ENCODE measurements at regions not wholly inside any gene's neighbourhood (a gene's known extent, or its start where the extent isn't known, plus 50 kb on each side); places are given as distances from the start of the nearest gene placed in this dataset.

DNA sequence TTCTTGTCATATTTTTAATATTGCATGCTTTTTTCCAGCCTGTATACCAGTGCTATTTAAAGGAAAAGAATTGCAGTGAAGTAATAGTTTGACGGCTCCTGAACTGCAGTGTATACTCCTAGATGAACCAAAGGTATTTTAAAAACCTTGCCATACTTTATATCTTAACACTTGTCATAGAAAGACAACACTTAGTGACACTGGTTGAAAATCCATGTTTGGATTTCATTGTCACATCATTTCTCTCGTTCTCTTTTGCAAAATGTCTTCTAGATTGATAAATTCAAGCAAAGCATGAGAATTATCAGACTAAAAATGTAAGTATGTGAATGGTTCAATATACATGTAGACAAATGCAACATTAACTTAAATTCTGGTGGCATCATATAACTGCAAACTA is 1293.9 kb downstream of the PCDH9 start:
- Histone ChIP-seq H3K27me3 (ENCODE audit: insufficient read depth, low read length) (no peaks in the 10 kb centered on the region), H2BK5ac (ENCODE audit: insufficient read length, low read length) (no peak overlapping the region)
- no CpG with 5 or more reads among the region's 2 CpGs for WGBS (ENCODE audit: extremely low coverage, insufficient read length, low lambda C conversion rate)

More for the DNA sequence above, 1293.9 kb downstream of the PCDH9 start:
- no peaks in the 10 kb centered on the region for H3K27me3 Mint-ChIP-seq (ENCODE audit: low read depth)
- no peak overlapping the region for H3K27ac ChIP-seq (ENCODE audit: insufficient read length, low read depth, low read length)
- H3K56ac ChIP-seq (ENCODE audit: insufficient read length, low read depth, low read length): no peak overlapping the region
- no peaks in the 10 kb centered on the region for H3K4me1 Mint-ChIP-seq
- no peaks in the 10 kb centered on the region for H3K23me2 ChIP-seq (ENCODE audit: insufficient read length, low read depth, low read length, poor library complexity, severe bottlenecking)
- H3K9ac ChIP-seq (ENCODE audit: extremely low read depth, insufficient read length, low read length): no peak overlapping the region
- no peaks in the 10 kb centered on the region; the same call in 1 of the 2 replicates for H3K4me1 ChIP-seq (ENCODE audit: insufficient read depth, low read length)
- H4K91ac ChIP-seq (ENCODE audit: insufficient read length, low read depth, low read length): no peak overlapping the region
- H3K9me3 ChIP-seq (ENCODE audit: control insufficient read depth, low read depth, low read length): no peaks in the 10 kb centered on the region
- H3K79me2 ChIP-seq (ENCODE audit: insufficient read depth, low read length): no peaks in the 10 kb centered on the region
- H4K8ac ChIP-seq (replicated peaks; ENCODE audit: insufficient read length, low read depth, low read length): no peak overlapping the region
- no peak overlapping the region for H3K4ac ChIP-seq (ENCODE audit: low read depth, low read length)
- no peak overlapping the region for H2BK15ac ChIP-seq (ENCODE audit: low read depth, low read length)
- H2AFZ ChIP-seq (ENCODE audit: low read length): no peak overlapping the region
- H4K5ac ChIP-seq (ENCODE audit: insufficient read length, low read depth, low read length): no peak overlapping the region
- no peak overlapping the region for H3K18ac ChIP-seq (ENCODE audit: insufficient read length, low read depth, low read length)
- H3K4me2 ChIP-seq (ENCODE audit: insufficient read depth, insufficient read length, low read length): no peak overlapping the region
- no peak overlapping the region for H2BK12ac ChIP-seq (ENCODE audit: insufficient read length, low read depth, low read length)
- H3K27ac Mint-ChIP-seq: no peak overlapping the region
- TF ChIP-seq, protein P1, sequence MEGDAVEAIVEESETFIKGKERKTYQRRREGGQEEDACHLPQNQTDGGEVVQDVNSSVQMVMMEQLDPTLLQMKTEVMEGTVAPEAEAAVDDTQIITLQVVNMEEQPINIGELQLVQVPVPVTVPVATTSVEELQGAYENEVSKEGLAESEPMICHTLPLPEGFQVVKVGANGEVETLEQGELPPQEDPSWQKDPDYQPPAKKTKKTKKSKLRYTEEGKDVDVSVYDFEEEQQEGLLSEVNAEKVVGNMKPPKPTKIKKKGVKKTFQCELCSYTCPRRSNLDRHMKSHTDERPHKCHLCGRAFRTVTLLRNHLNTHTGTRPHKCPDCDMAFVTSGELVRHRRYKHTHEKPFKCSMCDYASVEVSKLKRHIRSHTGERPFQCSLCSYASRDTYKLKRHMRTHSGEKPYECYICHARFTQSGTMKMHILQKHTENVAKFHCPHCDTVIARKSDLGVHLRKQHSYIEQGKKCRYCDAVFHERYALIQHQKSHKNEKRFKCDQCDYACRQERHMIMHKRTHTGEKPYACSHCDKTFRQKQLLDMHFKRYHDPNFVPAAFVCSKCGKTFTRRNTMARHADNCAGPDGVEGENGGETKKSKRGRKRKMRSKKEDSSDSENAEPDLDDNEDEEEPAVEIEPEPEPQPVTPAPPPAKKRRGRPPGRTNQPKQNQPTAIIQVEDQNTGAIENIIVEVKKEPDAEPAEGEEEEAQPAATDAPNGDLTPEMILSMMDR (conservative IDR thresholded peaks at IDR 0.05): no peak
- H3K79me1 ChIP-seq (ENCODE audit: insufficient read depth, low read depth, low read length, poor library complexity, severe bottlenecking): no peaks in the 10 kb centered on the region
- H2BK20ac ChIP-seq (ENCODE audit: low read depth, low read length, poor library complexity, severe bottlenecking): no peak overlapping the region
- H3K4me3 Mint-ChIP-seq: no peak overlapping the region
- no peak overlapping the region for H2BK120ac ChIP-seq (ENCODE audit: low read depth, low read length, poor library complexity, severe bottlenecking)
- no peak for DNase-seq
- no peak overlapping the region for H3K23ac ChIP-seq (ENCODE audit: insufficient read length, low read depth, low read length)
- no peak overlapping the region for H2AK5ac ChIP-seq (ENCODE audit: insufficient read length, low read length)
- no peak overlapping the region for H3T11ph ChIP-seq (ENCODE audit: low read length)
- no peaks in the 10 kb centered on the region for H3K9me3 Mint-ChIP-seq
- H4K20me1 ChIP-seq (ENCODE audit: control insufficient read depth, insufficient read depth, insufficient read length): no peaks in the 10 kb centered on the region
- no peaks in the 10 kb centered on the region for H3K36me3 Mint-ChIP-seq (ENCODE audit: insufficient read depth in 1 of 3, low read depth in 3 of 3)
- no peak overlapping the region for H3K14ac ChIP-seq (ENCODE audit: insufficient read depth, low read length)
